ENCODE measurements at regions not wholly inside any gene's neighbourhood (a gene's known extent, or its start where the extent isn't known, plus 50 kb on each side); places are given as distances from the start of the nearest gene placed in this dataset.

GRCh38 chr15:49706805-49707204 is 86.0 kb downstream of the DTWD1 start:
- TF ChIP-seq ZNF70 (CRISPR knock-in tag; IDR thresholded peaks at IDR 0.05) (no peak), ISL1 (CRISPR knock-in tag; IDR thresholded peaks at IDR 0.05) (peak; percentile 66), ZC3H10 (CRISPR knock-in tag; IDR thresholded peaks at IDR 0.05) (no peak), RARB (CRISPR knock-in tag; IDR thresholded peaks at IDR 0.05) (no peak)
- no peak for ATAC-seq

DNA sequence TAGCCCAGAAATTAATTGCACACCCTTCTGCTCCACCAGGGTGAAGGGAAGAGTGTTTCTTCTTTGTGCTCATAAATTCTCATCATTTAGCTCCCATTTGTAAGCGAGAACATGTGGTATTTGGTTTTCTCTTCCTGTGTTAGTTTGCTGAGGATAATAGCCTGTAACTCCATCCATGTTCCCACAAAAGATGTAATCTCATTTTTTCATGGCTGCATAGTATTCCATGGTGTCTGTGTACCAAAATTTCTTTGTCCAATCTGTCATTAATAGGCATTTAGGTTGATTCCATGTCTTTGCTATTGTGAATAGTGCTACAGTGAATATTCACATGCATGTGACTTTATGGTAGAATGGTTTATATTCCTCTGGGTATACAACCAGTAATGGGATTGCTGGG is 86.8 kb downstream of the DTWD1 start:
- ATAC-seq: no peak
- TF ChIP-seq ZFP3 (CRISPR knock-in tag; IDR thresholded peaks at IDR 0.05) (no peak), PATZ1 (CRISPR knock-in tag; IDR thresholded peaks at IDR 0.05; ENCODE audit: borderline replicate concordance) (no peak), CSDC2 (CRISPR knock-in tag; IDR thresholded peaks at IDR 0.05) (no peak), ZNF70 (CRISPR knock-in tag; IDR thresholded peaks at IDR 0.05) (no peak), GLIS3 (CRISPR knock-in tag; IDR thresholded peaks at IDR 0.05) (no peak), TCF4 (CRISPR knock-in tag; IDR thresholded peaks at IDR 0.05; ENCODE audit: borderline replicate concordance) (no peak), OSR1 (CRISPR knock-in tag; IDR thresholded peaks at IDR 0.05) (no peak), ZNF565 (CRISPR knock-in tag; conservative IDR thresholded peaks at IDR 0.05; ENCODE audit: low read depth) (no peak), TOX (CRISPR knock-in tag; IDR thresholded peaks at IDR 0.05; ENCODE audit: borderline replicate concordance) (no peak)
- TF ChIP-seq, protein P1, sequence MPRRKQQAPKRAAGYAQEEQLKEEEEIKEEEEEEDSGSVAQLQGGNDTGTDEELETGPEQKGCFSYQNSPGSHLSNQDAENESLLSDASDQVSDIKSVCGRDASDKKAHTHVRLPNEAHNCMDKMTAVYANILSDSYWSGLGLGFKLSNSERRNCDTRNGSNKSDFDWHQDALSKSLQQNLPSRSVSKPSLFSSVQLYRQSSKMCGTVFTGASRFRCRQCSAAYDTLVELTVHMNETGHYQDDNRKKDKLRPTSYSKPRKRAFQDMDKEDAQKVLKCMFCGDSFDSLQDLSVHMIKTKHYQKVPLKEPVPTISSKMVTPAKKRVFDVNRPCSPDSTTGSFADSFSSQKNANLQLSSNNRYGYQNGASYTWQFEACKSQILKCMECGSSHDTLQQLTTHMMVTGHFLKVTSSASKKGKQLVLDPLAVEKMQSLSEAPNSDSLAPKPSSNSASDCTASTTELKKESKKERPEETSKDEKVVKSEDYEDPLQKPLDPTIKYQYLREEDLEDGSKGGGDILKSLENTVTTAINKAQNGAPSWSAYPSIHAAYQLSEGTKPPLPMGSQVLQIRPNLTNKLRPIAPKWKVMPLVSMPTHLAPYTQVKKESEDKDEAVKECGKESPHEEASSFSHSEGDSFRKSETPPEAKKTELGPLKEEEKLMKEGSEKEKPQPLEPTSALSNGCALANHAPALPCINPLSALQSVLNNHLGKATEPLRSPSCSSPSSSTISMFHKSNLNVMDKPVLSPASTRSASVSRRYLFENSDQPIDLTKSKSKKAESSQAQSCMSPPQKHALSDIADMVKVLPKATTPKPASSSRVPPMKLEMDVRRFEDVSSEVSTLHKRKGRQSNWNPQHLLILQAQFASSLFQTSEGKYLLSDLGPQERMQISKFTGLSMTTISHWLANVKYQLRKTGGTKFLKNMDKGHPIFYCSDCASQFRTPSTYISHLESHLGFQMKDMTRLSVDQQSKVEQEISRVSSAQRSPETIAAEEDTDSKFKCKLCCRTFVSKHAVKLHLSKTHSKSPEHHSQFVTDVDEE (CRISPR knock-in tag; IDR thresholded peaks at IDR 0.05): no peak
- TF ChIP-seq, protein P2, sequence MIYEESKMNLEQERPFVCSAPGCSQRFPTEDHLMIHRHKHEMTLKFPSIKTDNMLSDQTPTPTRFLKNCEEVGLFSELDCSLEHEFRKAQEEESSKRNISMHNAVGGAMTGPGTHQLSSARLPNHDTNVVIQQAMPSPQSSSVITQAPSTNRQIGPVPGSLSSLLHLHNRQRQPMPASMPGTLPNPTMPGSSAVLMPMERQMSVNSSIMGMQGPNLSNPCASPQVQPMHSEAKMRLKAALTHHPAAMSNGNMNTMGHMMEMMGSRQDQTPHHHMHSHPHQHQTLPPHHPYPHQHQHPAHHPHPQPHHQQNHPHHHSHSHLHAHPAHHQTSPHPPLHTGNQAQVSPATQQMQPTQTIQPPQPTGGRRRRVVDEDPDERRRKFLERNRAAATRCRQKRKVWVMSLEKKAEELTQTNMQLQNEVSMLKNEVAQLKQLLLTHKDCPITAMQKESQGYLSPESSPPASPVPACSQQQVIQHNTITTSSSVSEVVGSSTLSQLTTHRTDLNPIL (CRISPR knock-in tag; IDR thresholded peaks at IDR 0.05; ENCODE audit: low read depth): no peak

DNA sequence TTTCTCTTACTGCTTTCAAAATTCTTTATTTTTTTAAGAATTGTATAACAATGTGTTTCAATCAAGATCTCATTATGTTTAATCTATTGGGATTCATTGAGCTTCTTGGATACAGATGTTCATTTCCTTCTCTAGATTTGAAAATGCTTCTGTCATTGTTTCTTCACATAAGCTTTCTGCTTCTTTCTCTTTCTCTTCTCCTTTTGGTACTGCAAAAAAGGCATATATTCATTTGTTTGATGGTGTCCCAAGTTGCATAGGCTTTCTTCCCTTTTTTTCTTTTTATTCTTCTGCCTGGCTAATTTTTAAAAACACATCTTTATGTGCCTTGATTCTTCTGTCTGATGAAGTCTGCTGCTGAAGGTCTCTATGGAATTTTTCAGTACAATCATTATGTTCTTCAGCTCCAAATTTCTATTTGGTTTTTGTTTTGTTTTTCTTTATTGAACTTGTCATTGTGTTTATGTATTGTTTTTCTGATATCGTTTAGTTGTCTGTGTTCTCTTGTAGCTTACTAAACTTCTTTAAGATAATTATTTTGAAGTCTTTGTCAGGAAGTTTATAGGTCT is 88.9 kb downstream of the DTWD1 start:
- ATAC-seq: no peak
- no peak for TF ChIP-seq CSDC2 (CRISPR knock-in tag; IDR thresholded peaks at IDR 0.05)
- no peak for TF ChIP-seq OSR1 (CRISPR knock-in tag; IDR thresholded peaks at IDR 0.05)

GRCh38 chr15:49712162-49712561 is 91.3 kb downstream of the DTWD1 start:
- TF ChIP-seq BACH2 (CRISPR knock-in tag; IDR thresholded peaks at IDR 0.05; ENCODE audit: borderline replicate concordance) (no peak), ZFP3 (CRISPR knock-in tag; IDR thresholded peaks at IDR 0.05) (no peak)
- no peak for ATAC-seq

DNA sequence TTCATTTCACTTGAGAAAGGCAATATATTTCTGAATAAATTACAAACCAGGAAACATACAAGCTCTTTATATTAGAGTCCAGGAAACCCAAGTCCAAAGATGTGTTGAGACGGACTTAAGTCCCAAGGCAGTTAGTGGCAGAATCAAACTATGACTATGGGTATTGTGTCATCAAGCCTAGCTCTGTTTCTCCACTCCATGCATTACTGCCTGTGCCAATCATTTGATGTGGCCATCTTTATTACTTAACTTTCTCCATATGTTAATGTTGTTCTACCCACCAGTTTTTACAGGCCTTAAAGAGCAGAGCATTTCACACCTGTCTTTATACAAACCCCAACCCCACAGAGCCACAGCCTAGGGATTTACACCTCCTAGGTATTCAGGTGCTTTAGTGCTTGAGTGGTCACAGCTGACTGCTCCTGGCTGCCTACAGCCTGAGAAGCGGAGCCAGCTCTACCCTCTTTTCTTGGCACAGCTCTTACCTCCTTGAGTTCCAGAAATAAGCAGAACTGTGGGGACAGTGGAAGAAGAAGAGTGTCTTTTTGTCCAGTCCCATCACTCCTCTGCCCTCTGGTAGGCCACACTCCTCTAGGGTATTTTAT is 92.1 kb downstream of the DTWD1 start:
- no peak for ATAC-seq
- TF ChIP-seq, protein P1 (CRISPR knock-in tag; IDR thresholded peaks at IDR 0.05): no peak
- TF ChIP-seq ZNF70 (CRISPR knock-in tag; IDR thresholded peaks at IDR 0.05) (no peak), ZFP3 (CRISPR knock-in tag; IDR thresholded peaks at IDR 0.05) (no peak), CSDC2 (CRISPR knock-in tag; IDR thresholded peaks at IDR 0.05) (no peak), GLIS3 (CRISPR knock-in tag; IDR thresholded peaks at IDR 0.05) (no peak), ZFP30 (CRISPR knock-in tag; IDR thresholded peaks at IDR 0.05) (no peak), PATZ1 (CRISPR knock-in tag; IDR thresholded peaks at IDR 0.05; ENCODE audit: borderline replicate concordance) (no peak), BACH2 (CRISPR knock-in tag; IDR thresholded peaks at IDR 0.05; ENCODE audit: borderline replicate concordance) (no peak), PPARA (CRISPR knock-in tag; IDR thresholded peaks at IDR 0.05; ENCODE audit: borderline replicate concordance) (no peak), TCF4 (CRISPR knock-in tag; IDR thresholded peaks at IDR 0.05; ENCODE audit: borderline replicate concordance) (no peak), CSRNP3 (CRISPR knock-in tag; IDR thresholded peaks at IDR 0.05) (no peak), TOX (CRISPR knock-in tag; IDR thresholded peaks at IDR 0.05; ENCODE audit: borderline replicate concordance) (no peak)
- TF ChIP-seq, protein P2 (CRISPR knock-in tag; IDR thresholded peaks at IDR 0.05; ENCODE audit: low read depth): no peak
